ENCODE measurements at regions not wholly inside any gene's neighbourhood (a gene's known extent, or its start where the extent isn't known, plus 50 kb on each side); places are given as distances from the start of the nearest gene placed in this dataset.
"Not testable (repeated sequence)": the region's sequence is repeated elsewhere in the genome, so short reads cannot be mapped to it uniquely, and the experiment has no call there.

GRCh38 chr5:110248921-110249320, 477.6 kb downstream of the TMEM232 start:
- no peak for DNase-seq (ENCODE audit: low spot score)

GRCh38 chr5:110250355-110250754, 476.1 kb downstream of the TMEM232 start:
- no peak for DNase-seq (ENCODE audit: low spot score)

- DNase-seq (ENCODE audit: low spot score) = no peak
Observed at GRCh38 chr5:110250755-110251154, 475.7 kb downstream of the TMEM232 start.

- peak; percentile 5 for DNase-seq (ENCODE audit: low spot score)
Observed at GRCh38 chr5:110251366-110251765, 475.1 kb downstream of the TMEM232 start.

- no peak for DNase-seq (ENCODE audit: low spot score)
Observed at GRCh38 chr5:110255194-110255593, 471.3 kb downstream of the TMEM232 start.

- DNase-seq (ENCODE audit: low spot score) = no peak
Observed at GRCh38 chr5:110256298-110256697, 470.2 kb downstream of the TMEM232 start.

- no peak for DNase-seq (ENCODE audit: low spot score)
Observed at GRCh38 chr5:110257971-110258370, 468.5 kb downstream of the TMEM232 start.

- peak; percentile 39 for DNase-seq (ENCODE audit: low spot score)
Observed at GRCh38 chr5:110258460-110259216, 467.8 kb downstream of the TMEM232 start.

- DNase-seq (ENCODE audit: low spot score) = no peak
Observed at GRCh38 chr5:110262749-110263148, 463.7 kb downstream of the TMEM232 start.

- no peak for DNase-seq (ENCODE audit: low spot score)
Observed at GRCh38 chr5:110264661-110265060, 461.8 kb downstream of the TMEM232 start.

GRCh38 chr5:110265162-110265561, 461.3 kb downstream of the TMEM232 start:
- DNase-seq (ENCODE audit: low spot score) = no peak

- DNase-seq (ENCODE audit: low spot score) = no peak
Observed at GRCh38 chr5:110267714-110268113, 458.8 kb downstream of the TMEM232 start.

GRCh38 chr5:110268283-110268682, 458.2 kb downstream of the TMEM232 start:
- no peak for DNase-seq (ENCODE audit: low spot score)

GRCh38 chr5:110268985-110269384, 457.5 kb downstream of the TMEM232 start:
- DNase-seq (ENCODE audit: low spot score) = no peak

- no peak for DNase-seq (ENCODE audit: low spot score)
Observed at GRCh38 chr5:110269478-110270142, 456.9 kb downstream of the TMEM232 start.

- no peak for DNase-seq (ENCODE audit: low spot score)
Observed at GRCh38 chr5:110275878-110276277, 450.6 kb downstream of the TMEM232 start.

GRCh38 chr5:110278449-110278848, 448.0 kb downstream of the TMEM232 start:
- not testable (repeated sequence) for DNase-seq (ENCODE audit: low spot score)

- not testable (repeated sequence) for DNase-seq (ENCODE audit: low spot score)
Observed at GRCh38 chr5:110284121-110284520, 442.4 kb downstream of the TMEM232 start.

GRCh38 chr5:110288766-110289511, 437.5 kb downstream of the TMEM232 start:
- no peak for DNase-seq (ENCODE audit: low spot score)

- no peak for DNase-seq (ENCODE audit: low spot score)
Observed at GRCh38 chr5:110289512-110289810, 437.0 kb downstream of the TMEM232 start.

- no peak for DNase-seq (ENCODE audit: low spot score)
Observed at GRCh38 chr5:110290542-110290941, 435.9 kb downstream of the TMEM232 start.

GRCh38 chr5:110294281-110294680, 432.2 kb downstream of the TMEM232 start:
- no peak for DNase-seq (ENCODE audit: low spot score)

- no peak for DNase-seq (ENCODE audit: low spot score)
Observed at GRCh38 chr5:110297152-110297670, 429.3 kb downstream of the TMEM232 start.
